Left hindlimb (tissue), 1 donor: ENCODE measurements at regions not wholly inside any gene's neighbourhood (a gene's known extent, or its start where the extent isn't known, plus 50 kb on each side); places are given as distances from the start of the nearest gene placed in this dataset.

ENCODE experiments used
- DNase-seq: peaks from one replicate; pipeline ENCODE4 v3.0.0-alpha.2; 2018

DNA sequence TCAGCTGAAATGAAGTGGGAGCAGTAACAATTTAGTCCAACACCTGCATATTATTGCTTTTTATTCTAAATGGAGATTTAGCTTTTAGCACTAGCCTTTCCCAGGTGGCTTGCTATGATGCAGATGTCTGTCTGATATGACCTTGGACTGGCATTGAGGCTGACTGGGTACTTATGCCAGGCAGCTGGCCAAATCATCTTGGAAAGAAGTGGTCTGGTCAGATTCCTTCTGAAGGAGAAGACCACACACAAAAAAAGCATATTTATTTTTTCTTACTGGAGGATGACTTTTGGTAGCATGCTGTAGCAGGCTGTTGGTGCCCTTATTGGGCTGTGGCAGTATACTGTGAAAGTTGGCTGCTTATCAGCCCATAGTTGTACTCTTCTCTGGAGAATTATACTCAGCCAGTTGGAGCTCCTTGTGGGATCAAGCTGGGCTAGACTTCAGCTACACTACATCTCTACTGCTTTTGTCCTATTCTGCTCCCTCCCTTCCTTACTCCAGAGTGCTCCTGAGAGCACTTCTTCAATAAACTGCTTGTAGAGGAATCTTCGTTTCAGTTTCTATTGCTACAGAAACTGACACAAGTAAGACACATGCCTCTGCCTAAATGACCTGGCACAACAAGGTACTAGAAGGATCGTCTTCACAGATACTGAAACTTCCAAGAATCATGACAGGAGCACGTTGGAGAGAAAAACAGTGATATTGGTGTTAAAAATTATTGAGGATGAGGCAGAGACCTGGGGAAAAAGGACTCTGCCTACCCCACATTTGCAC lies 196.8 kb upstream of the RPS6KA3 start:
- no peak for DNase-seq

- DNase-seq: no peak
These were observed 194.9 kb upstream of the RPS6KA3 start for GRCh38 chrX:20461576-20461975.

GRCh38 chrX:20461002-20461401 lies 194.3 kb upstream of the RPS6KA3 start:
- no peak for DNase-seq

DNA sequence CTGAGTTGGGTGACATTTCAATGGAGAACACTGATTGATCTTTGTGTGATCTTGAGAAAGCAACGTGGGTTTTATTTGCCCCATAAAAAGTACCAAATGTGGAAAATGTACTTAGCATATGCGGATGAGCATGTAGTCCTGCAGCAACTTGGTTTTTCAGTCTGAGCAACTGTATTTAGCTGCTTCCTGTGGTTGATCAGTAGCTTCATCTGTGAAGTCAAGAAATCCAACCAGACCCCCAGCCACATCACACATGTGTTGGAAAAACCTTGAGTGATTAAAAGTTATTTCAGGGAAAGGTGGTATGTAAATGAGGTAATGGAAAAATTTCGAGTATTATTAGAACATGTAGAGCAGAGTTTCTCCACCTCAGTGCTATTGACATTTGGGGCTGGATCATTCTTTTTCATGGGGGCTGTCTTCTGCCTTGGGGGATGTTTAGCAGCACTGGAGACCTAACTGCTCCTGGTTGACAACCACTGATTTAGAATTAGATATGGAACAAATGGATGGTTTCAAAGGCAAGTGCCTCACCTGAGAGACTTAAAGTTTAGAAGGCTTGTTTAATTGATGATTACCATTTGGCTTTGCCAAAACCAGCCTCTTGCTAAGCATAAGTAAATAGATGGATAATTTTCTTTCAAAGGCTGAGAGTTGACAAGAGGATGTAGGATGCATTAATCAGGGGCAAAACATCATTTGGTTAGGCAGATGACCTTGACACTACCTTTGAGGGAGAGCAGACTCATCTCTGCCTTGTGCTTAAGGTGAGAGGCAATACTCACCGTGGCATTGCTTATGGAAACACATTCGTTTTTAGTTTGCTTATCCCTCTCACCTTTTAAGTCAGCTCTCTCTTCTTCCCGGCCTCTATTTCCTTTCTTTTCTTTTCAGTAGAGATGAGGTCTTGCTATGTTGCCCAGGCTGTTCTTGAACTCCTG lies 193.0 kb upstream of the RPS6KA3 start:
- DNase-seq: no peak

GRCh38 chrX:20456971-20457370 lies 190.3 kb upstream of the RPS6KA3 start:
- no peak for DNase-seq

DNA sequence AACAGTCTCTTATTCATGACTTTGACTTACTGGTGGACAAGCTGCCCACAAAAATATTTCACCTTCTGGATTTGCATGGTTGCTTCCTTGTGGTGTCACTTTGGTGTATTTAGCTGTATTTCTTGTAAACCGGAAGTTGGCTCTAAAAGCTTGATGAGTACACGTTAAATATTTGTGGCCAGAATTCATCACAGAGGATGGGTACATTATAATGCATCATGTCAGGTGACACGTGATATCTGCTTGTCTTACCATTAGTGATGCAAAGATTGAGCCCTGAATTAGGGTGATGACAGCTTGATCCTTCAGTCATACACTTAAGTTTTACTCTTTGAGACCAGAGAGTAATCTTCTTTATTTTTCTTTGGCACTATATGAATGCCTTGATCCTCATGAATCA lies 188.3 kb upstream of the RPS6KA3 start:
- DNase-seq: no peak

- DNase-seq: no peak
These were observed 187.4 kb upstream of the RPS6KA3 start for GRCh38 chrX:20454117-20454516.

DNA sequence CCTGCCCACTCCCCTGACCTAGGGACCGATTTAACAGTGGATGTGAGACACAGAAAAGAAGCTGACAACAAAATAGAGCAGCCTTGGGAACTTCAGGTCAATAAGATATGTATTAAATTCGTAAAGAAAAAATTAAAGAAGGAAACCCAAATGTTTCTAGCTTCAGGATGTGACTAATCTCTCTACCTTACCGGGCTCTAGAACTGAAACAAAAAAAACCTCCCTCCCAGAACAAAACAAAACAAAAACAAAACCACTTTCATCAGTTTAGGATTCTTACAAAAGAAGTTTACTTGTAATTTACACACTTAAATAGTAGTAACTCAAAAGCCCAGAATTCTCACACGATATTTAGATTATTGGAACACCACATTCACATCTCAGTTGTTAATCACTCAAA lies 185.8 kb upstream of the RPS6KA3 start:
- DNase-seq: no peak

DNA sequence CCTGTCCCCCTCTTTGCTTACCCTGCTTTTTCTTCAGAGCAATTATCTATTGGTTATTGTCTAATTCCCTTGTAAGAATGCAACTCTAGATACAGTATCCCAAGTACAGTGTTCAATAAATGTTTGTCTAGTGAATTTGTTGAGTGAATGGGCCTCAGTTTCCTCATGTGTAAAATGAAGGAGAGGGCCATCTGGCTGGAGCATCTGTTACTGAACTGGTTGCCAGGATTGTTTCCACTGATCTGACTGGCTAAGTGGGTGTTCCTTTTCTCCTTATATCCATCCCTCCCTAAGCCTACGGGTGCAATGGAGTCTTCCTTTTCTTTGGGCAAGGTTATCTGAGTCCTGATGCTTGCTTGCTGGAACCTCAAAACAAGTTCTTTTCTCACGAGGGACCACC lies 185.2 kb upstream of the RPS6KA3 start:
- DNase-seq: no peak

DNA sequence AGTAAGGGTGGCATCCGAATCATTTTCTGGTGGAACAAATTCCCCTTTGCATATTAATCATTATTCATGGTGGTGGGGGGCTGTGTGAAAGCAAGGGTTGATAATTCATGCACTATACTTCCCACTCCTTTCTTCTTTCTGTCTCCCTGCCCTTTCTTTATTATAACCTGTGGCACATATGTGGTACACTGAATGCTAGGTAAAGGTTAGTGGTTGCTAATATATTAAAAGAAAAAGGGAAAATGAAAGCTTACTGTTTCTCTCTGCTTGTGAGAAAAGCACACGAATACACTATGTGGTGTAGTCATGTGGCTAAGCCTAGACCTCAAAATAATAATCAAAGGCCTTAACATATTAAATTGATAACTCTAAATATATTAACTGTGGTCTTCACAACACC lies 178.4 kb upstream of the RPS6KA3 start:
- no peak for DNase-seq

- peak; percentile 51 for DNase-seq
These were observed 175.9 kb upstream of the RPS6KA3 start for GRCh38 chrX:20442597-20442996.

DNA sequence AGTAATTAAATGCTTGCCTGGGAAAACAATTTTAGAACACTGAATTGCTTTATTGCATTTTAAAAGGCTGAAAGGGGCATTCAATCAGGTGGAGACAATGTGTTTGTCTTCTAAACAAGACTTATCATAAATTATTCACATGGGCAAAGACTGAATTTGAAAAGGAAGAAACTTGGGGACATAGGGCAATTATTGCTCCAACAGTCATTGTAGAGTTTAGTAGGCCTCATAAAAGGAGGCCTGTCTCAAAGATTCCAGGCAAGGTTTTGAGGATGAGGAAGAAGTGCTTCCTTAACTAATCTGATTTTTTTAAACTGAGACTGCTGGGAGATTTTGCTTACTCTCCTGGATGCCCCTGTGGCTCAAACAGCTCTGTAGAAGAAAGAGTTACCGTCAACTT lies 174.4 kb upstream of the RPS6KA3 start:
- no peak for DNase-seq

DNA sequence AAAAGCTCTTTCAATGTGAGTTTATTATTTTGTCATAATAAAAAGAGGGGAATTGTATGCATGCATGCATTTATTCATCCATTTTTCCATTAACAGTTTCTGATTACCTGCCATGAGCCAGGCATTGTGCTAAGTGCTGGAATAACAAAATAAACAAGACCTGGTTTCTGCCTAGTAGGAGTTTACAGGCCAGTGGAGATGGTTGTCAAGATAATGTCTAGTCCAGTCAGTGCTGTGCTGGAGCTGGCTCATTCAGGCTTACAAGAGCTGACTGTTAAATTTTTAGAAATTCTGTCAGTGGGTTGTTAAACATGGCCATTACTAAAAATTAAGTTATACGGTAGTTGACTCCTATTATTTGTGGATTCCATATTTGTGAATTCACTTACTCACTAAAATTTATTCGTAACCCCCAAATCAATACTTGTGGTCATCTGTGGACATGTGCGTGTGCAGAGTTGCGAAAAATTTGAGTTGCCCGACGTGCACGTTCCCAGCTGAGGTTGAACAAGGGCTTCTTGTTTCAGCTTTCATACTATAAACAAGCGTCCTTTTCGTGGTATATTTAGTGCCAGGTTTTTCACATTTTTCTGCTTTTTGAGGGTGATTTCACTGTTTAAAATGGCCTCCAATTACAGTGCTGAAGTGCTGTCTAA lies 172.3 kb upstream of the RPS6KA3 start:
- no peak for DNase-seq

DNA sequence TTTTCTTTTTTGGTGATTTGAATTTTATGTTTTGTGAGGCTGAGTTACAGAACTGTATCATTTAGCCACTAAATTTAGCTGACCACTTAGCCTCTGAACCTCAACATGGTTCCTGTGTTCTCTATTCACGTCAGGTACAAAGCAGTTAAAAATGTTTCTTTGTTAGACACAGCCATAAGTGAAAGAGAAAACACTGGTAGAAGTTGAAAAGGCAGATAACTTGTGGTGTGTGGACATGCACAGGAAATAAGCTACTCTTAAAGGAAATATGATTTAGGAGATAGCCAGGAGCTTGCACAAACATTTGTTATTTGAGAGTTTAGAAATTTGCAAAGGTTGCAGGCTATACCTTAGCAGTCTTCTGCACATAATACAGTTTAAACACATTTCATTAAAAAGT lies 171.0 kb upstream of the RPS6KA3 start:
- DNase-seq: no peak

- no peak for DNase-seq
These were observed 169.2 kb upstream of the RPS6KA3 start for GRCh38 chrX:20435913-20436312.

GRCh38 chrX:20434986-20435385 lies 168.3 kb upstream of the RPS6KA3 start:
- peak; percentile 31 for DNase-seq

- DNase-seq: no peak
These were observed 166.7 kb upstream of the RPS6KA3 start for GRCh38 chrX:20433388-20433775.

DNA sequence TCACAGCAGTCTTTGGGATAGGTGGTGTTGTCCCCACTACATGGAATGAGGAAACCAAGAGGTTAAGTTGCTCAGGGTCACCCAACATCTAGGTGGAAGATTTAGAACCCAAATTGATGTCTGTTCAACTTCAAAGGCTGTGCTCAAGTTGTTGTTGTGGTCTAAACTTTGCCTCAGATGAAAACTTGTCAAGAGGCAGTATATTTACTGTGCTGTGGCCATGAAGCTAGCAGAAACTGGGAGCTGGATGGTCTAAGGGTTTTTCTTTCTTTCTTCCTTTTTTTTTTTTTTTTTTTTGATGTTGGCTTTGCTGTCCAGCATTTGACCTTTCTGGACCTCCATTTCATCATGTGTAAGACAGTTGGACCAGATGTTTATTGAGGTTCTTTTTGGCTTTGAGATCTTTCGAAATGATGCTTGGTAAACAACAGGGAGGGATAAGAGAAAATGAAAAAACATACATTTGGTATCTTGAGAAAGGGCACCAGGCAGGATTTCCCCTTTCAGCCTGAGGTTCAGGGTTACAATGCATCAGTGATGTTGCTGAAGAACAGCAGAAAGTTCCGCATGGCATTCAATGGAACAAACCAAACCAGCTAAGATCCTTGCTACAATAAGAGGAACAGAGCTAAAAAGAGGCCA lies 166.2 kb upstream of the RPS6KA3 start:
- no peak for DNase-seq

GRCh38 chrX:20432048-20432447 lies 165.3 kb upstream of the RPS6KA3 start:
- DNase-seq: no peak

- DNase-seq: no peak
These were observed 164.8 kb upstream of the RPS6KA3 start for GRCh38 chrX:20431486-20431885.

- no peak for DNase-seq
These were observed 160.6 kb upstream of the RPS6KA3 start for GRCh38 chrX:20427173-20427770.

- no peak for DNase-seq
These were observed 155.0 kb upstream of the RPS6KA3 start for GRCh38 chrX:20421697-20422096.

DNA sequence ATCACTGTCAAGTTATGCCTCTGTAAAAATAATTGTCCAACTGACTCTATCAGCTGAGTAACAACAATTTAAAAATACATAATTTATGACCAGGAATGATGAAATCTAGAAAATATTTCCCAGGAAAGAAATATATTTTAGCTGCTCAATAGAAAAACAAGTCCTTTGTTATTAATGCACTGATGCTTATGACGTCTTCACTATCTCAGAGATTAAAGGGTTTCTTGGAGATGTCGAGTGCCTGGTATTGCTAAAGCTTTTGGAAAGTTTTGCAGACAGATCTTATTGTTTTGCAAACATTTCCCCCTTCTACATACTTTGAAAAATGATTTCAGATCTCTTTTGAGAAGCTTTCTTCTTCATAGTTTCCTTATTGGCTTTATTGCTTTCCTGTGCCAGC lies 154.6 kb upstream of the RPS6KA3 start:
- DNase-seq: no peak
